Nephron (organoid): ENCODE measurements at regions not wholly inside any gene's neighbourhood (a gene's known extent, or its start where the extent isn't known, plus 50 kb on each side); places are given as distances from the start of the nearest gene placed in this dataset.

Experiments
- H3K27ac Mint-ChIP-seq, 3 experiments: 2 replicates each; pipeline ENCODE4 v1.8.0; 2020; ENCODE audit warnings: mixed read lengths in 3 of 3, mild to moderate bottlenecking in 2 of 3, moderate library complexity in 1 of 3
- H3K27me3 Mint-ChIP-seq: 2 replicates; pipeline ENCODE4 v1.8.0; 2021; ENCODE audit warnings: low read depth, mild to moderate bottlenecking, moderate library complexity, mixed read lengths
- H3K36me3 Mint-ChIP-seq: 2 replicates; pipeline ENCODE4 v1.8.0; 2020; ENCODE audit warnings: low read depth, mixed read lengths
- H3K4me1 Mint-ChIP-seq: 2 replicates; pipeline ENCODE4 v1.8.0; 2020; ENCODE audit warnings: mixed read lengths
- H3K4me3 Mint-ChIP-seq, 3 experiments: 2 replicates each; pipeline ENCODE4 v1.8.0; 2020; ENCODE audit warnings: mild to moderate bottlenecking in 3 of 3, mixed read lengths in 3 of 3, moderate library complexity in 2 of 3
- H3K9me3 Mint-ChIP-seq: 2 replicates; pipeline ENCODE4 v1.8.0; 2020; ENCODE audit warnings: mixed read lengths
- TF ChIP-seq, protein P1 (sequence below), 3 experiments: fragments of 200-600 bp; sonication (generic); IDR thresholded peaks; one replicate each; pipeline ENCODE4 v1.5.0; 2021; ENCODE audit warnings: antibody characterized with exemption in 3 of 3; ENCODE audit not compliant: unreplicated experiment in 3 of 3

GRCh38 chr10:127610816-127611215 is 61.7 kb downstream of the NPS start:
- H3K4me3 Mint-ChIP-seq: no peak overlapping the region
- H3K27ac Mint-ChIP-seq: no peak overlapping the region
- H3K4me1 Mint-ChIP-seq: no peaks in the 10 kb centered on the region
- H3K27me3 Mint-ChIP-seq: no peaks in the 10 kb centered on the region
- TF ChIP-seq, protein P1, sequence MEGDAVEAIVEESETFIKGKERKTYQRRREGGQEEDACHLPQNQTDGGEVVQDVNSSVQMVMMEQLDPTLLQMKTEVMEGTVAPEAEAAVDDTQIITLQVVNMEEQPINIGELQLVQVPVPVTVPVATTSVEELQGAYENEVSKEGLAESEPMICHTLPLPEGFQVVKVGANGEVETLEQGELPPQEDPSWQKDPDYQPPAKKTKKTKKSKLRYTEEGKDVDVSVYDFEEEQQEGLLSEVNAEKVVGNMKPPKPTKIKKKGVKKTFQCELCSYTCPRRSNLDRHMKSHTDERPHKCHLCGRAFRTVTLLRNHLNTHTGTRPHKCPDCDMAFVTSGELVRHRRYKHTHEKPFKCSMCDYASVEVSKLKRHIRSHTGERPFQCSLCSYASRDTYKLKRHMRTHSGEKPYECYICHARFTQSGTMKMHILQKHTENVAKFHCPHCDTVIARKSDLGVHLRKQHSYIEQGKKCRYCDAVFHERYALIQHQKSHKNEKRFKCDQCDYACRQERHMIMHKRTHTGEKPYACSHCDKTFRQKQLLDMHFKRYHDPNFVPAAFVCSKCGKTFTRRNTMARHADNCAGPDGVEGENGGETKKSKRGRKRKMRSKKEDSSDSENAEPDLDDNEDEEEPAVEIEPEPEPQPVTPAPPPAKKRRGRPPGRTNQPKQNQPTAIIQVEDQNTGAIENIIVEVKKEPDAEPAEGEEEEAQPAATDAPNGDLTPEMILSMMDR (IDR thresholded peaks at IDR 0.05; ENCODE audit: unreplicated experiment in 3 of 3): no peak
- H3K9me3 Mint-ChIP-seq: peaks cover 7% of the 10 kb centered on the region
- no peaks in the 10 kb centered on the region for H3K36me3 Mint-ChIP-seq

- Mint-ChIP-seq H3K36me3 (no peaks in the 10 kb centered on the region), H3K4me1 (peaks cover 7% of the 10 kb centered on the region), H3K4me3 (no peak overlapping the region), H3K27ac (no peak overlapping the region), H3K27me3 (peaks cover under 1% of the 10 kb centered on the region), H3K9me3 (peaks cover 4% of the 10 kb centered on the region)
- TF ChIP-seq, protein P1 (IDR thresholded peaks at IDR 0.05; ENCODE audit: unreplicated experiment in 3 of 3): no peak
Observed at GRCh38 chr10:127614484-127615017, 65.4 kb downstream of the NPS start.

DNA sequence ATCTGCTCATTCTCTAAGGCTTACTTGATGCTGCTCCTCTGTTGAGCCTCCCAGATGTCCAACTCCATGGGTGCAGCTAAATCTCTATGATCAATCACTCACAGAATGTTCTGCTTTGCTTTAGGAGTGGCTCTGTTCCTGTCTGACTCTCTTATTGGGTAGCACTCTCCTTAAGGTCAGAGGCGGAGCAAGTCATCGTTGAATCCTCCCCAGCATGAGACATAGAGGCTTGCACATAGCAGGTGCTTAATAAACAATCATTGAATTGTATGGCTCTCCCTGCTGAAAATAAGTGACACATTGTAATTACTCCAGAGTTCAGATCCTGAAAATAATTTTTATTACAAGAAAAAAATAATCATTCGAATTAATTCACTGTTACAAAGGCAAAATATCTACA is 69.7 kb downstream of the NPS start:
- Mint-ChIP-seq H3K4me3 (no peak overlapping the region), H3K4me1 (peaks cover 16% of the 10 kb centered on the region), H3K27me3 (peaks cover 3% of the 10 kb centered on the region), H3K36me3 (no peaks in the 10 kb centered on the region), H3K9me3 (peaks cover 6% of the 10 kb centered on the region), H3K27ac (peak overlapping the region in 1 of 3 experiments; percentile 38)
- TF ChIP-seq, protein P1 (IDR thresholded peaks at IDR 0.05; ENCODE audit: unreplicated experiment in 3 of 3): no peak

GRCh38 chr10:127619546-127620325 is 70.6 kb downstream of the NPS start:
- TF ChIP-seq, protein P1 (IDR thresholded peaks at IDR 0.05; ENCODE audit: unreplicated experiment in 3 of 3): no peak
- Mint-ChIP-seq H3K9me3 (peaks cover 4% of the 10 kb centered on the region), H3K27ac (peak overlapping the region; percentile 26 to 90 (median 64)), H3K4me3 (no peak overlapping the region), H3K4me1 (peaks cover 16% of the 10 kb centered on the region), H3K27me3 (peaks cover 10% of the 10 kb centered on the region), H3K36me3 (no peaks in the 10 kb centered on the region)

DNA sequence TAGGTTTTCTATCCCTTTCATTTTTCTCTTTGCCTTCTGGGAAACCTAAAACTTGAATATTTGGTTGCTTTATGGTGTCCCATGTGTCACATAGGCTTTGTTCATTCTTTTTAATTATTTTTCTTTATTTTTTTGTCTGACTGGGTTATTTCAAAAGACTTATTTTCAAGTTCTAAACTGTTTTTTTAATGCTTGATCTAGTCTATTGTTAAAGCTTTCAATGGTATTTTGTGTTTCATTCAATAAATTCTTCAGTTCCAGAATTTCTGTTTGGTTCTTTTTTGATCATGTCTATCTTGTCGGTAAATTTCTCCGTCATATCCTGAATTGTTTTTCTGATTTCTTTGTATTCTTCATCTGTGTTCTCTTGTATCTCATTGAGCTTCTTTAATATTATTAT is 86.8 kb downstream of the NPS start:
- Mint-ChIP-seq H3K36me3 (no peaks in the 10 kb centered on the region), H3K4me3 (no peak overlapping the region), H3K4me1 (no peaks in the 10 kb centered on the region), H3K27ac (no peak overlapping the region), H3K27me3 (no peaks in the 10 kb centered on the region), H3K9me3 (peaks cover 61% of the 10 kb centered on the region)
- TF ChIP-seq, protein P1 (IDR thresholded peaks at IDR 0.05; ENCODE audit: unreplicated experiment in 3 of 3): no peak

DNA sequence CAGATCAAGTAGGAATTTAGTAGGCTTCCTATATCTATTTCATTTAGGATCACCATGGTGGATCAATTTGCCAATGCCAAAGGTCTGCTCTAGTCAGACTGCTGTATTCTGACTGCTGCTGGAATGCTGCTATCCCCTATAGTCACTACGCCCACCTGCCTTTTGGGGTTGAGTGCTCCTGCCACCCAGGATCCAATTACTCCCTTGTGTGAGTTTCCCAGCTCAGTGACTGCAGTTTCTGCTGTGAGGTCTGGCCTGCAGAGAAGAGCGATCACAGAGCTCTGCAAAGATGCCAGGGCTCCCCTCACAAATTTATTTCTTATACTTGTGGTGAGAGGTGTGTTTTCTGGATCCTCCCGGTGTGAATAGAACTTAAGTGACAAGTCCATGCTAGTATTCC is 88.1 kb upstream of the FOXI2 start:
- H3K27ac Mint-ChIP-seq: no peak overlapping the region
- no peak overlapping the region for H3K4me3 Mint-ChIP-seq
- H3K4me1 Mint-ChIP-seq: no peaks in the 10 kb centered on the region
- TF ChIP-seq, protein P1 (IDR thresholded peaks at IDR 0.05; ENCODE audit: unreplicated experiment in 3 of 3): no peak
- peaks cover 4% of the 10 kb centered on the region for H3K9me3 Mint-ChIP-seq
- H3K36me3 Mint-ChIP-seq: no peaks in the 10 kb centered on the region
- H3K27me3 Mint-ChIP-seq: no peaks in the 10 kb centered on the region
